NCI-H526 (cell line): ENCODE measurements at regions not wholly inside any gene's neighbourhood (a gene's known extent, or its start where the extent isn't known, plus 50 kb on each side); places are given as distances from the start of the nearest gene placed in this dataset.

Source experiments
- DNase-seq, 2 experiments: peaks; one replicate each; lab custom pipeline; 2025; lab: John Stamatoyannopoulos, UW

- DNase-seq: no peak
Observed at GRCh38 chr15:70473581-70474370, 289.6 kb downstream of the UACA start.

- DNase-seq: no peak
Observed at GRCh38 chr15:70471517-70471916, 291.8 kb downstream of the UACA start.

GRCh38 chr15:70470556-70471191 lies 292.7 kb downstream of the UACA start:
- DNase-seq: no peak

- no peak for DNase-seq
Observed at GRCh38 chr15:70469651-70470555, 293.5 kb downstream of the UACA start.

GRCh38 chr15:70469182-70469581 lies 294.2 kb downstream of the UACA start:
- DNase-seq: no peak

- DNase-seq: peak; percentile 61 to 80
Observed at GRCh38 chr15:70466895-70467529, 296.3 kb downstream of the UACA start.

GRCh38 chr15:70466305-70466704 lies 297.1 kb downstream of the UACA start:
- DNase-seq: peak in 1 of 2 experiments; percentile 29

GRCh38 chr15:70465812-70466211 lies 297.5 kb downstream of the UACA start:
- no peak for DNase-seq

- no peak for DNase-seq
Observed at GRCh38 chr15:70463453-70463834, 299.9 kb downstream of the UACA start.

- DNase-seq: no peak
Observed at GRCh38 chr15:70461992-70462391, 301.4 kb downstream of the UACA start.

GRCh38 chr15:70461017-70461416 lies 302.3 kb downstream of the UACA start:
- no peak for DNase-seq

GRCh38 chr15:70459312-70459711 lies 304.0 kb downstream of the UACA start:
- DNase-seq: no peak

GRCh38 chr15:70453766-70454165 lies 309.6 kb downstream of the UACA start:
- no peak for DNase-seq

GRCh38 chr15:70453238-70453637 lies 310.1 kb downstream of the UACA start:
- DNase-seq: no peak

- DNase-seq: peak; percentile 9 to 70
Observed at GRCh38 chr15:70451821-70452653, 311.3 kb downstream of the UACA start.

GRCh38 chr15:70450142-70450443 lies 313.3 kb downstream of the UACA start:
- DNase-seq: no peak

- DNase-seq: no peak
Observed at GRCh38 chr15:70449311-70450141, 313.8 kb downstream of the UACA start.

- no peak for DNase-seq
Observed at GRCh38 chr15:70447928-70448698, 315.2 kb downstream of the UACA start.

- no peak for DNase-seq
Observed at GRCh38 chr15:70447521-70447920, 315.8 kb downstream of the UACA start.

- no peak for DNase-seq
Observed at GRCh38 chr15:70447081-70447480, 316.3 kb downstream of the UACA start.
